ENCODE measurements at regions not wholly inside any gene's neighbourhood (a gene's known extent, or its start where the extent isn't known, plus 50 kb on each side); places are given as distances from the start of the nearest gene placed in this dataset.

GRCh38 chr14:53758141-53758540 lies 198.5 kb downstream of the BMP4 start:
- TF ChIP-seq CTCF (conservative IDR thresholded peaks at IDR 0.05; ENCODE audit: low read depth, low read length) (no peak), EZH2 (IDR thresholded peaks at IDR 0.05; ENCODE audit: low read length, unreplicated experiment) (no peak)

Measured in PC-3 (cell line).